Stimulated activated effector memory CD8-positive, alpha-beta T cell treated with anti-CD3 and anti-CD28 coated beads, Interleukin-12 subunit alpha, Interleukin-12 subunit beta, amount 100 ng/mL, for 72 hours (primary cell): ENCODE measurements at regions not wholly inside any gene's neighbourhood (a gene's known extent, or its start where the extent isn't known, plus 50 kb on each side); places are given as distances from the start of the nearest gene placed in this dataset.
A peak's percentile ranks its signal among the peaks of the same experiment; 100 is the strongest.

ENCODE experiments used
- ATAC-seq: fragments of 150-1000 bp; cut with Tn5 transposase; 2 replicates; pipeline ENCODE4 v1.10.0; 2021
- DNase-seq, 2 donors: peaks; one replicate each; pipeline ENCODE4 v3.0.0; 2021 to 2022; ENCODE audit warnings: low spot score in 2 of 2
- H3K27ac Mint-ChIP-seq: one replicate; pipeline ENCODE4 v1.8.0; 2022; ENCODE audit warnings: mild to moderate bottlenecking, mixed read lengths
- H3K36me3 Mint-ChIP-seq: one replicate; pipeline ENCODE4 v1.8.0; 2022; ENCODE audit warnings: mild to moderate bottlenecking, mixed read lengths
- H3K4me1 Mint-ChIP-seq: one replicate; pipeline ENCODE4 v1.8.0; 2022; ENCODE audit warnings: mixed read lengths
- H3K4me3 Mint-ChIP-seq: one replicate; pipeline ENCODE4 v1.8.0; 2022; ENCODE audit warnings: mild to moderate bottlenecking, mixed read lengths
- H3K9me3 Mint-ChIP-seq: one replicate; pipeline ENCODE4 v1.8.0; 2022; ENCODE audit warnings: mixed read lengths

GRCh38 chr22:47249370-47249928, 487.0 kb downstream of the TBC1D22A start:
- no peak overlapping the region for H3K4me3 Mint-ChIP-seq
- H3K4me1 Mint-ChIP-seq, result no peaks in the 10 kb centered on the region
- ATAC-seq (no peak), DNase-seq (no peak)
- no peaks in the 10 kb centered on the region for H3K9me3 Mint-ChIP-seq
- no peak overlapping the region for H3K27ac Mint-ChIP-seq
- no peaks in the 10 kb centered on the region for H3K36me3 Mint-ChIP-seq

GRCh38 chr22:47248925-47249324, 486.5 kb downstream of the TBC1D22A start:
- no peak overlapping the region for H3K27ac Mint-ChIP-seq
- no peak for ATAC-seq
- H3K9me3 Mint-ChIP-seq, result no peaks in the 10 kb centered on the region
- no peaks in the 10 kb centered on the region for H3K4me1 Mint-ChIP-seq
- no peaks in the 10 kb centered on the region for H3K36me3 Mint-ChIP-seq
- H3K4me3 Mint-ChIP-seq, result no peak overlapping the region
- no peak for DNase-seq

GRCh38 chr22:47247579-47248240, 485.3 kb downstream of the TBC1D22A start:
- DNase-seq (no peak), ATAC-seq (no peak)
- Mint-ChIP-seq H3K27ac (no peak overlapping the region), H3K4me1 (no peaks in the 10 kb centered on the region), H3K4me3 (no peak overlapping the region), H3K9me3 (peaks cover 7% of the 10 kb centered on the region), H3K36me3 (no peaks in the 10 kb centered on the region)

- H3K27ac Mint-ChIP-seq, result no peak overlapping the region
- no peak for DNase-seq
- no peak for ATAC-seq
- H3K9me3 Mint-ChIP-seq, result peaks cover 7% of the 10 kb centered on the region
- no peak overlapping the region for H3K4me3 Mint-ChIP-seq
- no peaks in the 10 kb centered on the region for H3K4me1 Mint-ChIP-seq
- H3K36me3 Mint-ChIP-seq, result no peaks in the 10 kb centered on the region
Measured at GRCh38 chr22:47245786-47246185, 483.3 kb downstream of the TBC1D22A start.

GRCh38 chr22:47245286-47245685, 482.8 kb downstream of the TBC1D22A start:
- Mint-ChIP-seq H3K4me1 (no peaks in the 10 kb centered on the region), H3K36me3 (no peaks in the 10 kb centered on the region), H3K4me3 (no peak overlapping the region), H3K27ac (no peak overlapping the region), H3K9me3 (peaks cover 7% of the 10 kb centered on the region)
- no peak for DNase-seq
- no peak for ATAC-seq

- Mint-ChIP-seq H3K27ac (no peak overlapping the region), H3K4me3 (no peak overlapping the region)
- no peak for ATAC-seq
Measured at GRCh38 chr22:47240116-47240515, 477.7 kb downstream of the TBC1D22A start.

GRCh38 chr22:47239474-47239860, 477.0 kb downstream of the TBC1D22A start:
- no peaks in the 10 kb centered on the region for H3K36me3 Mint-ChIP-seq
- peaks cover 7% of the 10 kb centered on the region for H3K9me3 Mint-ChIP-seq
- no peaks in the 10 kb centered on the region for H3K4me1 Mint-ChIP-seq
- ATAC-seq, result no peak
- no peak overlapping the region for H3K27ac Mint-ChIP-seq
- H3K4me3 Mint-ChIP-seq, result no peak overlapping the region
- DNase-seq, result peak in 1 of 2 donors; percentile 8

More at GRCh38 chr22:47240116-47240515, 477.7 kb downstream of the TBC1D22A start:
- Mint-ChIP-seq H3K36me3 (no peaks in the 10 kb centered on the region), H3K9me3 (peaks cover 7% of the 10 kb centered on the region), H3K4me1 (no peaks in the 10 kb centered on the region)
- DNase-seq, result peak in 1 of 2 donors; percentile 10

- Mint-ChIP-seq H3K4me3 (no peak overlapping the region), H3K9me3 (peaks cover 7% of the 10 kb centered on the region), H3K27ac (no peak overlapping the region), H3K36me3 (no peaks in the 10 kb centered on the region), H3K4me1 (no peaks in the 10 kb centered on the region)
- no peak for ATAC-seq
- DNase-seq, result peak in 1 of 2 donors; percentile 10
Measured at GRCh38 chr22:47238690-47239473, 476.4 kb downstream of the TBC1D22A start.

GRCh38 chr22:47237890-47238480, 475.5 kb downstream of the TBC1D22A start:
- Mint-ChIP-seq H3K4me1 (no peaks in the 10 kb centered on the region), H3K27ac (no peak overlapping the region), H3K4me3 (no peak overlapping the region), H3K9me3 (peaks cover 5% of the 10 kb centered on the region), H3K36me3 (no peaks in the 10 kb centered on the region)
- no peak for ATAC-seq
- no peak for DNase-seq

GRCh38 chr22:47236718-47237117, 474.3 kb downstream of the TBC1D22A start:
- Mint-ChIP-seq H3K9me3 (peaks cover 3% of the 10 kb centered on the region), H3K4me1 (no peaks in the 10 kb centered on the region), H3K27ac (no peak overlapping the region), H3K4me3 (no peak overlapping the region), H3K36me3 (no peaks in the 10 kb centered on the region)
- DNase-seq, result no peak
- no peak for ATAC-seq

GRCh38 chr22:47236161-47236560, 473.7 kb downstream of the TBC1D22A start:
- DNase-seq (peak in 1 of 2 donors; percentile 25), ATAC-seq (no peak)
- no peaks in the 10 kb centered on the region for H3K36me3 Mint-ChIP-seq
- peaks cover 3% of the 10 kb centered on the region for H3K9me3 Mint-ChIP-seq
- H3K27ac Mint-ChIP-seq, result no peak overlapping the region
- H3K4me3 Mint-ChIP-seq, result no peak overlapping the region
- no peaks in the 10 kb centered on the region for H3K4me1 Mint-ChIP-seq

- Mint-ChIP-seq H3K27ac (no peak overlapping the region), H3K4me1 (no peaks in the 10 kb centered on the region), H3K9me3 (peaks cover 3% of the 10 kb centered on the region), H3K4me3 (no peak overlapping the region), H3K36me3 (no peaks in the 10 kb centered on the region)
- DNase-seq (peak in 1 of 2 donors; percentile 38), ATAC-seq (no peak)
Measured at GRCh38 chr22:47233316-47234243, 471.1 kb downstream of the TBC1D22A start.

GRCh38 chr22:47232753-47233152, 470.3 kb downstream of the TBC1D22A start:
- DNase-seq, result peak in 1 of 2 donors; percentile 18
- peaks cover 3% of the 10 kb centered on the region for H3K9me3 Mint-ChIP-seq

GRCh38 chr22:47232197-47232596, 469.7 kb downstream of the TBC1D22A start:
- no peak overlapping the region for H3K27ac Mint-ChIP-seq

More at GRCh38 chr22:47232753-47233152, 470.3 kb downstream of the TBC1D22A start:
- no peak for ATAC-seq
- H3K36me3 Mint-ChIP-seq, result no peaks in the 10 kb centered on the region
- H3K4me3 Mint-ChIP-seq, result no peak overlapping the region
- no peaks in the 10 kb centered on the region for H3K4me1 Mint-ChIP-seq
- H3K27ac Mint-ChIP-seq, result no peak overlapping the region

More at GRCh38 chr22:47232197-47232596, 469.7 kb downstream of the TBC1D22A start:
- ATAC-seq (no peak), DNase-seq (peak in 1 of 2 donors; percentile 10)
- H3K4me1 Mint-ChIP-seq, result no peaks in the 10 kb centered on the region
- no peak overlapping the region for H3K4me3 Mint-ChIP-seq
- no peaks in the 10 kb centered on the region for H3K36me3 Mint-ChIP-seq
- peaks cover 3% of the 10 kb centered on the region for H3K9me3 Mint-ChIP-seq
